ENCODE measurements at regions not wholly inside any gene's neighbourhood (a gene's known extent, or its start where the extent isn't known, plus 50 kb on each side); places are given as distances from the start of the nearest gene placed in this dataset.

DNA sequence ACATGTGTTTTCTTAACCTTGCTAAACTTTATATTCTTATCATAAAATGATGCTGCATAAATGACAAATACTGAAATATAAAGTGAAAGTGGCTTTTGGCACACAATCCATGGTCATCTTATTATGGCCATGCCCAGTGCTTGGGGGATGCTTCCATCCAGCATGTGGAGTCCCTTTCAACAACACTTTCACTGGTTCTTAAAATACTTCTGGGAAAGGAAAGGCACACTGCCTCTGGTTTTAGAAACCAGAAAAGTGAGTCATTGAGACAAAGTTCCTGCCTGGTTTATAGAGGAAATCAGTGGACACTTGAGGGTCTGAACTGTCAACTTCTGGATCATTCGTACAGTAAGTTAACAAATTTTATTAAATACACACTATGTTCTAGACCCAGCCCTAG is 248.0 kb upstream of the ADAMTS3 start:
- TF ChIP-seq ARNT (IDR thresholded peaks at IDR 0.05) = no peak
- TF ChIP-seq FOXM1 (IDR thresholded peaks at IDR 0.05; ENCODE audit: borderline replicate concordance) = no peak
- no peak for TF ChIP-seq SP1 (IDR thresholded peaks at IDR 0.05)
- no peak for TF ChIP-seq ELF4 (IDR thresholded peaks at IDR 0.05)
- TF ChIP-seq LEF1 (IDR thresholded peaks at IDR 0.05; ENCODE audit: borderline replicate concordance) = no peak
- TF ChIP-seq SUZ12 (IDR thresholded peaks at IDR 0.05) = no peak
- TF ChIP-seq FOXA1 (IDR thresholded peaks at IDR 0.05) = no peak
- TF ChIP-seq PKNOX1 (IDR thresholded peaks at IDR 0.05) = no peak
- TF ChIP-seq ZNF384 (IDR thresholded peaks at IDR 0.05) = no peak
- no peak for TF ChIP-seq TARDBP (IDR thresholded peaks at IDR 0.05)
- no peak for TF ChIP-seq BHLHE40 (IDR thresholded peaks at IDR 0.05; ENCODE audit: borderline replicate concordance)
- CTCF ChIA-PET = no interaction called here
- POLR2A ChIA-PET = no interaction called here
- DNase-seq (ENCODE audit: extremely low spot score) = no peak

- no peak for DNase-seq (ENCODE audit: extremely low spot score)
- TF ChIP-seq PKNOX1 (IDR thresholded peaks at IDR 0.05) (no peak), ELF4 (IDR thresholded peaks at IDR 0.05) (no peak), FOXA1 (IDR thresholded peaks at IDR 0.05) (no peak), NFRKB (IDR thresholded peaks at IDR 0.05) (no peak), FOXM1 (IDR thresholded peaks at IDR 0.05; ENCODE audit: borderline replicate concordance) (no peak), BHLHE40 (IDR thresholded peaks at IDR 0.05; ENCODE audit: borderline replicate concordance) (no peak), SP1 (IDR thresholded peaks at IDR 0.05) (no peak), ZNF384 (IDR thresholded peaks at IDR 0.05) (no peak), TARDBP (IDR thresholded peaks at IDR 0.05) (no peak), CTBP1 (IDR thresholded peaks at IDR 0.05; ENCODE audit: borderline replicate concordance) (no peak), L3MBTL2 (conservative IDR thresholded peaks at IDR 0.05) (no peak), SUZ12 (IDR thresholded peaks at IDR 0.05) (no peak), LEF1 (IDR thresholded peaks at IDR 0.05; ENCODE audit: borderline replicate concordance) (no peak), HDGF (IDR thresholded peaks at IDR 0.05; ENCODE audit: borderline replicate concordance) (no peak), ARNT (IDR thresholded peaks at IDR 0.05) (no peak), FOXK2 (IDR thresholded peaks at IDR 0.05) (no peak)
- ChIA-PET CTCF (no interaction called here), POLR2A (no interaction called here)
Measured at GRCh38 chr4:72814241-72814640, 245.2 kb upstream of the ADAMTS3 start.

DNA sequence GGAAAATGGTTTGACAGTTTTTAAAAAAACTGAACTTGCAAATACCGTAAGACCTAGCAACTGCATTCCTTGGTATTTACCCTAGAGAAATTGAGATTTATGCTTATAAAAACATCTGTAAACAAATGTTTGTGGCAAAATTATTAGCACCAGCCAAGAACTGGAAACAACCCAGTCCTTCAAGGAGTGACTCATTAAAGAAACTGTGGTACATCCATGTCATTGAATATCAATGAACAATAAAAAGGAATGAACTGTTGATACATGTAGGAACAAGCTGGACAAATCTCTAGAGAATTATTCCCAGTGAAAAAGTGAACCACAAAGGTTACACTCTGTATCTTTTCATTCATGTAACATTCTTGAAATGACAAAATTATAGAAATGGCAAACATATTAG is 240.2 kb upstream of the ADAMTS3 start:
- TF ChIP-seq NFRKB (IDR thresholded peaks at IDR 0.05) = no peak
- POLR2A ChIA-PET = no interaction called here
- CTCF ChIA-PET = no interaction called here
- no peak for DNase-seq (ENCODE audit: extremely low spot score)

DNA sequence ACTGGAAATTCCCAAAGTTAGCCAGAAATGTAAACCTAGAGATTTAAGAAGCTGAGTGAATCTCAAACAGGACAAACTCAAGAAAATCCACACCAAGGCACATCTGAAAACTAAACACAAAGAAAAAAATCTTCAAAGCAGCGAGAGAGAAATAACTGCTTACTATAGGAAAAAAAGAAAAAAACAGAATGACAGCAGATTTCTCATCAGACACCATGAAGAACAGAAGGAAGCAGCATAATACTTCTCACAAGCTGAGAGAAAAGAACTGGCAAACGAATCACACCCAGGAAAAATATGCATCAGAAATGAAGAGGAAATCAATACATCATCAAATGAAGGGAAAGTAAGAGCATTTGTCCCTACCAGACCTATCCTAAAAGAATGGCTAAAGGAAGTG is 236.3 kb upstream of the ADAMTS3 start:
- ChIA-PET CTCF (interaction anchor here (0.7 kb wide), 1 partner anchor 102 kb away, joined by 4 read pairs; no protein-coding TSS in a partner anchor), POLR2A (no interaction called here)
- DNase-seq (ENCODE audit: extremely low spot score) = no peak
- TF ChIP-seq CTBP1 (IDR thresholded peaks at IDR 0.05; ENCODE audit: borderline replicate concordance) = no peak
- no peak for TF ChIP-seq FOXK2 (IDR thresholded peaks at IDR 0.05)
- no peak for TF ChIP-seq BHLHE40 (IDR thresholded peaks at IDR 0.05; ENCODE audit: borderline replicate concordance)
- TF ChIP-seq L3MBTL2 (conservative IDR thresholded peaks at IDR 0.05) = no peak
- no peak for TF ChIP-seq HDGF (IDR thresholded peaks at IDR 0.05; ENCODE audit: borderline replicate concordance)

DNA sequence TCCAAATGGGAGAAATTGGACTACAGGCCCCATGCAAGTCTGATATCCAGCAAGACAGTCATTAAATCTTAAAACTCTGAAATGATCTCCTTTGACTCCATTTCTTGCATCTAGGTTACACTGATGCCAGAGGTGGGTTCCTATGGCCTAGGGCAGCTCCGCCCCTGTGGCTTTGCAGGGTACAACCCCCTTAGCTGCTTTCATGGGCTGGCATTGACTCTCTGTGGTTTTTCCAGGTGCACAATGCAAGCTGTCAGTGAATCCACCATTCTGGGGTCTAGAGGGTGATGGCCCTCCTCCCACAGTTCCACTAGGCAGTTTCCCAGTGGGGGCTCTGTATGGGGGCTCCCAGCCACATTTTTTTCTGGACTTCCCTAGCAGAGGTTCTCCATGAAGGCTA is 228.5 kb upstream of the ADAMTS3 start:
- ChIA-PET CTCF (no interaction called here), POLR2A (no interaction called here)
- no peak for DNase-seq (ENCODE audit: extremely low spot score)
- no peak for TF ChIP-seq SP1 (IDR thresholded peaks at IDR 0.05)
- TF ChIP-seq TARDBP (IDR thresholded peaks at IDR 0.05) = no peak
- no peak for TF ChIP-seq L3MBTL2 (conservative IDR thresholded peaks at IDR 0.05)
- no peak for TF ChIP-seq ZNF384 (IDR thresholded peaks at IDR 0.05)
- TF ChIP-seq FOXM1 (IDR thresholded peaks at IDR 0.05; ENCODE audit: borderline replicate concordance) = no peak
- TF ChIP-seq BHLHE40 (IDR thresholded peaks at IDR 0.05; ENCODE audit: borderline replicate concordance) = no peak
- TF ChIP-seq FOXA1 (IDR thresholded peaks at IDR 0.05) = no peak
- no peak for TF ChIP-seq ELF4 (IDR thresholded peaks at IDR 0.05)
- TF ChIP-seq CTBP1 (IDR thresholded peaks at IDR 0.05; ENCODE audit: borderline replicate concordance) = no peak
- TF ChIP-seq SUZ12 (IDR thresholded peaks at IDR 0.05) = no peak
- TF ChIP-seq PKNOX1 (IDR thresholded peaks at IDR 0.05) = no peak

GRCh38 chr4:72791054-72791453 is 222.0 kb upstream of the ADAMTS3 start:
- ChIA-PET POLR2A (no interaction called here), CTCF (no interaction called here)
- TF ChIP-seq FOXK2 (IDR thresholded peaks at IDR 0.05) = no peak
- no peak for TF ChIP-seq NFRKB (IDR thresholded peaks at IDR 0.05)
- no peak for TF ChIP-seq SUZ12 (IDR thresholded peaks at IDR 0.05)
- no peak for TF ChIP-seq TARDBP (IDR thresholded peaks at IDR 0.05)
- TF ChIP-seq ARNT (IDR thresholded peaks at IDR 0.05) = no peak
- TF ChIP-seq BHLHE40 (IDR thresholded peaks at IDR 0.05; ENCODE audit: borderline replicate concordance) = no peak
- TF ChIP-seq PKNOX1 (IDR thresholded peaks at IDR 0.05) = no peak
- no peak for DNase-seq (ENCODE audit: extremely low spot score)
